ENCODE measurements at regions not wholly inside any gene's neighbourhood (a gene's known extent, or its start where the extent isn't known, plus 50 kb on each side); places are given as distances from the start of the nearest gene placed in this dataset.

GRCh38 chr6:6709106-6709505, 120.6 kb downstream of the LY86 start:
- no peak overlapping the region for H4K91ac ChIP-seq (ENCODE audit: insufficient read length, low read depth, low read length)
- H4K8ac ChIP-seq (replicated peaks; ENCODE audit: insufficient read length, low read depth, low read length): no peak overlapping the region
- no peak overlapping the region for H3K4me2 ChIP-seq (ENCODE audit: insufficient read depth, insufficient read length, low read length)
- no peak overlapping the region for H2BK12ac ChIP-seq (ENCODE audit: insufficient read length, low read depth, low read length)
- no peaks in the 10 kb centered on the region for H4K20me1 ChIP-seq (ENCODE audit: control insufficient read depth, insufficient read depth, insufficient read length)
- no peak overlapping the region for H2AK5ac ChIP-seq (ENCODE audit: insufficient read length, low read length)
- H3K14ac ChIP-seq (ENCODE audit: insufficient read depth, low read length): no peak overlapping the region
- no peaks in the 10 kb centered on the region for H3K79me1 ChIP-seq (ENCODE audit: insufficient read depth, low read depth, low read length, poor library complexity, severe bottlenecking)
- no peak overlapping the region for H3K56ac ChIP-seq (ENCODE audit: insufficient read length, low read depth, low read length)
- no peak overlapping the region for H3K23ac ChIP-seq (ENCODE audit: insufficient read length, low read depth, low read length)
- no peak overlapping the region; a peak in 1 of 7 replicates for H3K27ac Mint-ChIP-seq
- no peak overlapping the region for H3T11ph ChIP-seq (ENCODE audit: low read length)
- H3K27me3 Mint-ChIP-seq (ENCODE audit: low read depth): peaks cover 8% of the 10 kb centered on the region; the same call in 1 of the 2 replicates
- H2BK5ac ChIP-seq (ENCODE audit: insufficient read length, low read length): no peak overlapping the region
- H3K4me3 Mint-ChIP-seq: no peak overlapping the region
- H2AFZ ChIP-seq (ENCODE audit: low read length): no peak overlapping the region
- H3K9me3 ChIP-seq (ENCODE audit: control insufficient read depth, low read depth, low read length): no peaks in the 10 kb centered on the region
- no peak overlapping the region for H3K18ac ChIP-seq (ENCODE audit: insufficient read length, low read depth, low read length)
- H3K9me3 Mint-ChIP-seq: no peaks in the 10 kb centered on the region; a peak in 1 of 5 replicates
- H4K5ac ChIP-seq (ENCODE audit: insufficient read length, low read depth, low read length): no peak overlapping the region
- no peak for DNase-seq
- no peak overlapping the region for H2BK120ac ChIP-seq (ENCODE audit: low read depth, low read length, poor library complexity, severe bottlenecking)
- no peaks in the 10 kb centered on the region for H3K36me3 Mint-ChIP-seq (ENCODE audit: insufficient read depth in 1 of 3, low read depth in 3 of 3)
- no peak overlapping the region for H2BK20ac ChIP-seq (ENCODE audit: low read depth, low read length, poor library complexity, severe bottlenecking)
- no peak overlapping the region for H2BK15ac ChIP-seq (ENCODE audit: low read depth, low read length)
- H3K27ac ChIP-seq (ENCODE audit: insufficient read length, low read depth, low read length): no peak overlapping the region
- H3K9ac ChIP-seq (ENCODE audit: extremely low read depth, insufficient read length, low read length): no peak overlapping the region
- no peaks in the 10 kb centered on the region for H3K23me2 ChIP-seq (ENCODE audit: insufficient read length, low read depth, low read length, poor library complexity, severe bottlenecking)
- no peak overlapping the region for H3K4ac ChIP-seq (ENCODE audit: low read depth, low read length)
- TF ChIP-seq CTCF (conservative IDR thresholded peaks at IDR 0.05): no peak
- H3K4me1 ChIP-seq (ENCODE audit: insufficient read depth, low read length): peaks cover 3% of the 10 kb centered on the region; the same call in 1 of the 2 replicates
- H3K27me3 ChIP-seq (ENCODE audit: insufficient read depth, low read length): no peaks in the 10 kb centered on the region
- no CpG with 5 or more reads among the region's 3 CpGs for WGBS (ENCODE audit: extremely low coverage, insufficient read length, low lambda C conversion rate)
- H3K79me2 ChIP-seq (ENCODE audit: insufficient read depth, low read length): no peaks in the 10 kb centered on the region
- peaks cover 16 to 29% of the 10 kb centered on the region in 2 experiments for H3K4me1 Mint-ChIP-seq
